Esophagus muscularis mucosa (tissue), 3 donors: ENCODE measurements at regions not wholly inside any gene's neighbourhood (a gene's known extent, or its start where the extent isn't known, plus 50 kb on each side); places are given as distances from the start of the nearest gene placed in this dataset.

ENCODE experiments used
- POLR2A ChIP-seq: fragments of 450-650 bp; IDR thresholded peaks from one replicate; pipeline ENCODE4 v1.6.1; 2017; ENCODE audit warnings: antibody characterized with exemption, moderate library complexity, mild to moderate bottlenecking, low read depth
- TF ChIP-seq, protein P1 (sequence below), 3 experiments: fragments of 200-600 bp in 2 of 3; fragments of 450-650 bp in 1 of 3; sonication (generic) in 2 of 3; IDR thresholded peaks; one replicate each; pipeline ENCODE4 v1.5.1; 2017 to 2019; ENCODE audit warnings: antibody characterized with exemption in 3 of 3, mild to moderate bottlenecking in 2 of 3, moderate library complexity in 1 of 3

DNA sequence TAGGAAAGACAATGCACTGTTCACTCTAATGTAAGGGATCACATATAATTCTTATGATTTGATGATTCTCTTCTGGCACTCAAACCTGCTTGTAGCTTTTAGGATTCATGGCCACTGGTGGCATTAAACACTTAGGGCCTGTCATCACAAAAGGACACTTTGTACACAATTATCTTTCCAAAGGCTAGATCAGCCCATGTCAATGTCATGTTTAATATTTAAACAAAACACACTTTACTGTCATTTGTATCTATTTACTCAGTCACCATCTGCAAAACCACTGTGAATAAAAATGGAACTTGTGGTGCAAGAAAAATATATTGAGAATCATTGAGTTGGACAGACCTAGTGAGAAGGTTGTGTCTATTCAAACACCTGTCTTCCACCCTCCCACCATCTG, 83.6 kb upstream of the TTC29 start:
- TF ChIP-seq, protein P1, sequence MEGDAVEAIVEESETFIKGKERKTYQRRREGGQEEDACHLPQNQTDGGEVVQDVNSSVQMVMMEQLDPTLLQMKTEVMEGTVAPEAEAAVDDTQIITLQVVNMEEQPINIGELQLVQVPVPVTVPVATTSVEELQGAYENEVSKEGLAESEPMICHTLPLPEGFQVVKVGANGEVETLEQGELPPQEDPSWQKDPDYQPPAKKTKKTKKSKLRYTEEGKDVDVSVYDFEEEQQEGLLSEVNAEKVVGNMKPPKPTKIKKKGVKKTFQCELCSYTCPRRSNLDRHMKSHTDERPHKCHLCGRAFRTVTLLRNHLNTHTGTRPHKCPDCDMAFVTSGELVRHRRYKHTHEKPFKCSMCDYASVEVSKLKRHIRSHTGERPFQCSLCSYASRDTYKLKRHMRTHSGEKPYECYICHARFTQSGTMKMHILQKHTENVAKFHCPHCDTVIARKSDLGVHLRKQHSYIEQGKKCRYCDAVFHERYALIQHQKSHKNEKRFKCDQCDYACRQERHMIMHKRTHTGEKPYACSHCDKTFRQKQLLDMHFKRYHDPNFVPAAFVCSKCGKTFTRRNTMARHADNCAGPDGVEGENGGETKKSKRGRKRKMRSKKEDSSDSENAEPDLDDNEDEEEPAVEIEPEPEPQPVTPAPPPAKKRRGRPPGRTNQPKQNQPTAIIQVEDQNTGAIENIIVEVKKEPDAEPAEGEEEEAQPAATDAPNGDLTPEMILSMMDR (IDR thresholded peaks at IDR 0.05), result no peak
- TF ChIP-seq POLR2A, result no peak
